Stimulated activated CD8-positive, alpha-beta memory T cell treated with anti-CD3 and anti-CD28 coated beads, Interleukin-12 subunit alpha, Interleukin-12 subunit beta, amount 100 ng/mL, for 1 hour (primary cell): ENCODE measurements at regions not wholly inside any gene's neighbourhood (a gene's known extent, or its start where the extent isn't known, plus 50 kb on each side); places are given as distances from the start of the nearest gene placed in this dataset.

Experiments used
- DNase-seq: peaks from one replicate; pipeline ENCODE4 v3.0.0-alpha.2; 2020; ENCODE audit warnings: low read depth

- no peak for DNase-seq
Measured at GRCh38 chr2:71277536-71278103, 50.7 kb upstream of the PAIP2B start.

- no peak for DNase-seq
Measured at GRCh38 chr2:71277147-71277475, 50.2 kb upstream of the PAIP2B start.

GRCh38 chr2:71276311-71277146 lies 49.6 kb upstream of the PAIP2B start:
- peak; percentile 63 for DNase-seq
